AG09309 (cell line): ENCODE measurements at regions not wholly inside any gene's neighbourhood (a gene's known extent, or its start where the extent isn't known, plus 50 kb on each side); places are given as distances from the start of the nearest gene placed in this dataset.

Source experiments
- DNase-seq: peaks from one replicate; pipeline ENCODE4 v3.0.0-alpha.2; 2010; ENCODE audit warnings: low read depth
- H3K4me3 ChIP-seq: 2 replicates; pipeline ENCODE4 v1.5.1; 2011; ENCODE audit warnings: mild to moderate bottlenecking, low read depth, low read length, moderate library complexity; ENCODE audit not compliant: control insufficient read depth
- TF ChIP-seq, protein P1 (sequence below): IDR thresholded peaks from 2 replicates; pipeline ENCODE4 v1.5.1; 2011; ENCODE audit warnings: mild to moderate bottlenecking, low read depth, low read length, inconsistent platforms; ENCODE audit not compliant: insufficient read depth, control insufficient read depth; ENCODE audit errors: missing control alignments

DNA sequence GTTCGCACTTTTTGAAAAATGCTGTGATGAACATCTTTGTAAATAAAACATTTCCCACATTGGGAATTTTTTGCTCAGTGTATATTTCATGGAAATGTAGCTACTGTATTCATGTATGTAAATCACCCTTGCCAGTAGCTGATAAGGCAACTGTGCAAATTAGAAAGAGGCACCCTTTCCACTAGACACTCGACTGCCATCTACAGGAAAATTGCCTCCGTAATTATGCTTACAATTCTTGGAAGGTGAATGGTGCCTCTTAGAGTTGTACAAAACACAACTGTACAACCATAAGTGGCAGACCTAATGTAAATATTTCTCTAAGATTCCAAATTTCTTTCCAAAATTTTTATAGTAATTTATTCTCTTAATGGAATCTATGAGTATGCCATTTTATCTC, 491.7 kb downstream of the CCSER2 start:
- DNase-seq: no peak
- TF ChIP-seq, protein P1, sequence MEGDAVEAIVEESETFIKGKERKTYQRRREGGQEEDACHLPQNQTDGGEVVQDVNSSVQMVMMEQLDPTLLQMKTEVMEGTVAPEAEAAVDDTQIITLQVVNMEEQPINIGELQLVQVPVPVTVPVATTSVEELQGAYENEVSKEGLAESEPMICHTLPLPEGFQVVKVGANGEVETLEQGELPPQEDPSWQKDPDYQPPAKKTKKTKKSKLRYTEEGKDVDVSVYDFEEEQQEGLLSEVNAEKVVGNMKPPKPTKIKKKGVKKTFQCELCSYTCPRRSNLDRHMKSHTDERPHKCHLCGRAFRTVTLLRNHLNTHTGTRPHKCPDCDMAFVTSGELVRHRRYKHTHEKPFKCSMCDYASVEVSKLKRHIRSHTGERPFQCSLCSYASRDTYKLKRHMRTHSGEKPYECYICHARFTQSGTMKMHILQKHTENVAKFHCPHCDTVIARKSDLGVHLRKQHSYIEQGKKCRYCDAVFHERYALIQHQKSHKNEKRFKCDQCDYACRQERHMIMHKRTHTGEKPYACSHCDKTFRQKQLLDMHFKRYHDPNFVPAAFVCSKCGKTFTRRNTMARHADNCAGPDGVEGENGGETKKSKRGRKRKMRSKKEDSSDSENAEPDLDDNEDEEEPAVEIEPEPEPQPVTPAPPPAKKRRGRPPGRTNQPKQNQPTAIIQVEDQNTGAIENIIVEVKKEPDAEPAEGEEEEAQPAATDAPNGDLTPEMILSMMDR: no peak

DNA sequence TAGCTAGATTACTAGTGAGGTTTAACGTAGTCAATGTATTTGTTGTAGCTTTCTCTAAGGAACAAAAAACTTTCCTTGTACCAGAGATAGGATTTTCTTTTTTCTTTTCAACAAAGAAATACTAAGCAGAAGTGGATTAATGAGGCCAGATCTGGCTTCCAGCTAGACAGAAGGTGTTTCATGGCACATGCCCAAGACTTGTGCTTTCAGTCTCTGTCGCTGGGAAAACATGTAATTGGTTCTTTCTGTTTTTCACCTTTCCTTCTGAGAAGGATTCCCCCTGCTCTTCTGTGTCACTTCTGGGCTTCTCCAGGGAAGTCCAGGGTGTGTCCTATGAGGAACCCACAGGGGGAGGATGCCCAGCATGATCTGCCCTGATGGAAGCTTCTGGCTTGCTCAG, 492.2 kb downstream of the CCSER2 start:
- TF ChIP-seq, protein P1: no peak
- no peak overlapping the region for H3K4me3 ChIP-seq
- no peak for DNase-seq

More for the DNA sequence above, 491.7 kb downstream of the CCSER2 start:
- no peak overlapping the region for H3K4me3 ChIP-seq

DNA sequence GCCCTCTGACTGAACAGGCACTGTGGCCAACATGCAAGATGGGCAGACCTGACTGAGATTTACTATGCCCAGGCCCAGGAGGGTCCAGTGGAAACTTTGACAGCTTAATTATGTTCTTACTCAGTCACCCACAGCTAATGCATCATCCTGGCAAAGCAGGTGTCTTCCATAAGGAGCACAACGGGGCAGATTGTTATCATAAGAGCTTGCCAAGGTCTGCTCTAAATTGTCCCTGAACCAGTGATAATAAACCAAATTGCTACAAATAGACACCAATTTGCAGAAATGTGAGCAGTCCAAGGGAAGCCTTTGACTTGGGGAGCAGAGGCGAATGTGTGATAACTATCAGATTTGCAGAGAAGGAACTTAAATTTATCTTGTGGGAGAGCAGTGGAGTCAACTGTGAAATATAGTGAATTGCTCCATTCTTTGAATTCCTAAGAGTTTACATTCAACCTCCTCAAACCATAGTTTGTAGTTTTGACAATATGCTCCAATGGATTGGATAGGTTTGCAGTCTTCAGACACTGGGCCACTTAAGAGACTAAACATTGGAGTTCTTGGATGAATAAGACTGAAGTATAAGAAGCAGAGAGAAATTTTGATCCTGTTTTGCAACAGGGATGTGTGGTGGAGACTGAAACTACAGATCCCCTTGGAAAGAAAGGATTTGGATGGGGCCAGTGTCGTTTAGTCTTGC, 494.7 kb downstream of the CCSER2 start:
- TF ChIP-seq, protein P1: no peak
- H3K4me3 ChIP-seq: no peak overlapping the region
- DNase-seq: no peak

DNA sequence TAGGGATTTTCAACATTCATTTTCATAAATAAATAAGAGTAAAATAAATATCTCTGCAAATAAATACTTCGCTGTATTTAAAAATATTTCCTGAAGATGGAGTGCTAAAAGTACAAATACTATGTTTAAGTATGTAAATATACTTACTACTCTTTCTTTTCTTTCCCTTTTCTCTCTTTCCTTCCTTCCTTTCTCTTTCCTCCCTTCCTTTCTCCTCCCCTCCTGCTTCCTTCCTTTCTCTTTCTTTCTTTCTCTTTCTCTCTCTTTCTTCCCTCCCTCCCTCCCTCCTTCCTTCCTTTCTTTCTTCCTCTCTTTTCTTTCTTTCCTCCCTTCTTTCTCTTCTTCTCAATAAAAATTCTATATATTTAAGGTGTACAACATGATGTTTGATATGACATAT, 496.1 kb downstream of the CCSER2 start:
- TF ChIP-seq, protein P1: no peak
- no peak for DNase-seq
- no peak overlapping the region for H3K4me3 ChIP-seq

DNA sequence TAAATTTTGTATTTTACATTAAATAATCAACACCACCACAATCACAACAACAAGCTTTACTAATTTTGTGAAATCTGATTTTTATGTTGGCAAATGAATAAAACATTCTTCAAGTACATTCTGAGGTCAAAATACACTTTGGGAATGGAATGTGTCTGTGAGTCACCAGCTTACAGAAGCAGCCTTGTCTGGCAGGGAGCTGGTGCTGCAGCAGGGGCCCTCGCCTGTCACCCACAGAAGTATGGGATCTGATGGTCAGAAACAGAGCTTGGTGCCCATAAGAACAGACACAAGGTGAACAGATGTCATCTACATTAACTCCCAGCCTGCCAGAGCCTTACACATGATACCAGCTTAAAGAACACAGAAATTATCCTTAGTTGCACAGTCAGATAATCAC, 496.9 kb downstream of the CCSER2 start:
- no peak overlapping the region for H3K4me3 ChIP-seq
- TF ChIP-seq, protein P1: no peak
- DNase-seq: no peak

DNA sequence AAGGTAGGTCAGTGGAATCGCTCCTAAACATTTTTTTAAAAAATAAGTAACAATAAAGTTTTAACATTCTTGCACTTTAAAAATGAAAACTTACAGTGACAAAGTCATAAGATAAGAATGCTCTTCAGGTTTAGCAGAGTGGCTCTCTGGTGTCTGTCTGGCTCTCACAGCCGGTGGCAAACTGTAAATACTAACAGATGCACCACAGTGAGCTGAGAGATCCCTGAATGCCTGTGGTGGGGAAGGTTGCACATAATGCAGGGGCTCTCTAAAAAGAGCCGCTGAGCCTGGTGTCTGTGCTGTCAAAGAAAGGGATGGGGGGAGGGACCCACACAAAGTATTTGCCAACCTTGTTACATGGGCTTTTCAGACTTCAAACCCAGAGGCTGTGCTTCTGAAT, 498.3 kb downstream of the CCSER2 start:
- H3K4me3 ChIP-seq: no peak overlapping the region
- TF ChIP-seq, protein P1: no peak
- DNase-seq: no peak
